ENCODE measurements at regions not wholly inside any gene's neighbourhood (a gene's known extent, or its start where the extent isn't known, plus 50 kb on each side); places are given as distances from the start of the nearest gene placed in this dataset.
"Not testable (repeated sequence)": the region's sequence is repeated elsewhere in the genome, so short reads cannot be mapped to it uniquely, and the experiment has no call there.

- Mint-ChIP-seq H3K4me1 (no peaks in the 10 kb centered on the region), H3K27ac (no peak overlapping the region), H3K4me3 (no peak overlapping the region), H3K27me3 (ENCODE audit: low read depth) (no peaks in the 10 kb centered on the region), H3K9me3 (peaks cover 5% of the 10 kb centered on the region), H3K36me3 (ENCODE audit: low read depth) (no peaks in the 10 kb centered on the region)
- TF ChIP-seq CTCF (IDR thresholded peaks at IDR 0.05; ENCODE audit: unreplicated experiment in 3 of 3): no peak
Measured at GRCh38 chr4:33837043-33837838, 2407.1 kb downstream of the ARAP2 start.

- Mint-ChIP-seq H3K27me3 (ENCODE audit: low read depth) (no peaks in the 10 kb centered on the region), H3K4me3 (no peak overlapping the region), H3K36me3 (ENCODE audit: low read depth) (no peaks in the 10 kb centered on the region)
Measured at GRCh38 chr4:33841120-33841519, 2403.2 kb downstream of the ARAP2 start.

GRCh38 chr4:33850371-33850902 is 2393.9 kb downstream of the ARAP2 start:
- Mint-ChIP-seq H3K4me1 (no peaks in the 10 kb centered on the region), H3K9me3 (peaks cover 2% of the 10 kb centered on the region), H3K27ac (no peak overlapping the region), H3K27me3 (ENCODE audit: low read depth) (no peaks in the 10 kb centered on the region), H3K4me3 (no peak overlapping the region), H3K36me3 (ENCODE audit: low read depth) (no peaks in the 10 kb centered on the region)
- TF ChIP-seq CTCF (IDR thresholded peaks at IDR 0.05; ENCODE audit: unreplicated experiment in 3 of 3): no peak

More at GRCh38 chr4:33841120-33841519, 2403.2 kb downstream of the ARAP2 start:
- H3K4me1 Mint-ChIP-seq: no peaks in the 10 kb centered on the region
- no peak for TF ChIP-seq CTCF (IDR thresholded peaks at IDR 0.05; ENCODE audit: unreplicated experiment in 3 of 3)
- no peak overlapping the region for H3K27ac Mint-ChIP-seq
- H3K9me3 Mint-ChIP-seq: peaks cover 11% of the 10 kb centered on the region

GRCh38 chr4:33853670-33854069 is 2390.6 kb downstream of the ARAP2 start:
- not testable (repeated sequence) for H3K27ac Mint-ChIP-seq; H3K4me3 Mint-ChIP-seq; H3K27me3 Mint-ChIP-seq (ENCODE audit: low read depth); H3K9me3 Mint-ChIP-seq; H3K36me3 Mint-ChIP-seq (ENCODE audit: low read depth); H3K4me1 Mint-ChIP-seq

- H3K4me1 Mint-ChIP-seq: no peaks in the 10 kb centered on the region
- no peak for TF ChIP-seq CTCF (IDR thresholded peaks at IDR 0.05; ENCODE audit: unreplicated experiment in 3 of 3)
- peaks cover 36% of the 10 kb centered on the region for H3K9me3 Mint-ChIP-seq
- H3K4me3 Mint-ChIP-seq: no peak overlapping the region
- H3K27me3 Mint-ChIP-seq (ENCODE audit: low read depth): no peaks in the 10 kb centered on the region
- H3K36me3 Mint-ChIP-seq (ENCODE audit: low read depth): no peaks in the 10 kb centered on the region
- H3K27ac Mint-ChIP-seq: no peak overlapping the region
Measured at GRCh38 chr4:33864290-33864859, 2379.9 kb downstream of the ARAP2 start.

GRCh38 chr4:33873791-33874190 is 2370.5 kb downstream of the ARAP2 start:
- Mint-ChIP-seq H3K4me3 (no peak overlapping the region), H3K9me3 (peaks cover 20% of the 10 kb centered on the region), H3K27ac (no peak overlapping the region), H3K27me3 (ENCODE audit: low read depth) (no peaks in the 10 kb centered on the region), H3K36me3 (ENCODE audit: low read depth) (no peaks in the 10 kb centered on the region), H3K4me1 (no peaks in the 10 kb centered on the region)
- TF ChIP-seq CTCF (IDR thresholded peaks at IDR 0.05; ENCODE audit: unreplicated experiment in 3 of 3): no peak

Measured in nephron (organoid).